H9 (cell line): ENCODE measurements at regions not wholly inside any gene's neighbourhood (a gene's known extent, or its start where the extent isn't known, plus 50 kb on each side); places are given as distances from the start of the nearest gene placed in this dataset.

ENCODE experiments used
- DNase-seq: peaks from one replicate; pipeline ENCODE4 v3.0.0-alpha.2; 2017
- H2AFZ ChIP-seq: one replicate; pipeline ENCODE4 v1.6.1; 2013; ENCODE audit warnings: mild to moderate bottlenecking, low read length, control low read depth, moderate library complexity
- H2AK5ac ChIP-seq: 2 replicates; pipeline ENCODE4 v1.6.1; 2013; ENCODE audit warnings: low read length, control low read depth, mixed read lengths; ENCODE audit not compliant: insufficient read length
- H2BK120ac ChIP-seq: one replicate; pipeline ENCODE4 v1.6.1; 2013; ENCODE audit warnings: low read depth, mild to moderate bottlenecking, low read length, control low read depth, inconsistent platforms; ENCODE audit not compliant: poor library complexity, severe bottlenecking
- H2BK12ac ChIP-seq: 2 replicates; pipeline ENCODE4 v1.6.1; 2013; ENCODE audit warnings: low read length, control low read depth, mixed read lengths, low read depth; ENCODE audit not compliant: insufficient read length
- H2BK15ac ChIP-seq: 2 replicates; pipeline ENCODE4 v1.6.1; 2013; ENCODE audit warnings: low read depth, low read length, control low read depth
- H2BK20ac ChIP-seq: one replicate; pipeline ENCODE4 v1.6.1; 2013; ENCODE audit warnings: low read depth, mild to moderate bottlenecking, low read length, control low read depth, inconsistent platforms; ENCODE audit not compliant: poor library complexity, severe bottlenecking
- H2BK5ac ChIP-seq: 2 replicates; pipeline ENCODE4 v1.6.1; 2013; ENCODE audit warnings: low read length, control low read depth, mixed read lengths; ENCODE audit not compliant: insufficient read length
- H3K14ac ChIP-seq: 2 replicates; pipeline ENCODE4 v1.6.1; 2013; ENCODE audit warnings: low read length, control low read depth; ENCODE audit not compliant: insufficient read depth
- H3K18ac ChIP-seq: 2 replicates; pipeline ENCODE4 v1.6.1; 2013; ENCODE audit warnings: low read depth, mild to moderate bottlenecking, mixed read lengths, low read length, control low read depth; ENCODE audit not compliant: insufficient read length
- H3K23ac ChIP-seq: 2 replicates; pipeline ENCODE4 v1.6.1; 2013; ENCODE audit warnings: low read length, control low read depth, mixed read lengths, low read depth; ENCODE audit not compliant: insufficient read length
- H3K23me2 ChIP-seq: 2 replicates; pipeline ENCODE4 v1.6.1; 2013; ENCODE audit warnings: low read depth, mild to moderate bottlenecking, mixed read lengths, low read length, control low read depth; ENCODE audit not compliant: insufficient read length, poor library complexity, severe bottlenecking
- H3K27ac ChIP-seq: 2 replicates; pipeline ENCODE4 v1.5.1; 2013; ENCODE audit warnings: low read length, control low read depth, mixed read lengths, low read depth; ENCODE audit not compliant: insufficient read length
- H3K27me3 ChIP-seq: 2 replicates; pipeline ENCODE4 v1.6.1; 2013; ENCODE audit warnings: low read length, control low read depth, inconsistent platforms; ENCODE audit not compliant: insufficient read depth
- H3K4ac ChIP-seq: 2 replicates; pipeline ENCODE4 v1.6.1; 2013; ENCODE audit warnings: low read depth, mild to moderate bottlenecking, control low read depth, inconsistent platforms, low read length, moderate library complexity
- H3K4me1 ChIP-seq: 2 replicates; pipeline ENCODE4 v1.6.1; 2013; ENCODE audit warnings: low read length, control low read depth, inconsistent platforms; ENCODE audit not compliant: insufficient read depth
- H3K4me2 ChIP-seq: 2 replicates; pipeline ENCODE4 v1.6.1; 2013; ENCODE audit warnings: low read length, control low read depth, mixed read lengths; ENCODE audit not compliant: insufficient read length, insufficient read depth
- H3K56ac ChIP-seq: 2 replicates; pipeline ENCODE4 v1.6.1; 2013; ENCODE audit warnings: low read depth, mild to moderate bottlenecking, mixed read lengths, low read length, control low read depth; ENCODE audit not compliant: insufficient read length
- H3K79me1 ChIP-seq: 2 replicates; pipeline ENCODE4 v1.6.1; 2013; ENCODE audit warnings: low read depth, mild to moderate bottlenecking, moderate library complexity, low read length, control low read depth, inconsistent platforms; ENCODE audit not compliant: insufficient read depth, poor library complexity, severe bottlenecking
- H3K79me2 ChIP-seq: 2 replicates; pipeline ENCODE4 v1.6.1; 2013; ENCODE audit warnings: low read length, control low read depth, inconsistent platforms; ENCODE audit not compliant: insufficient read depth
- H3K9ac ChIP-seq: 2 replicates; pipeline ENCODE4 v1.6.1; 2013; ENCODE audit warnings: low read length, control low read depth, mixed read lengths; ENCODE audit not compliant: insufficient read length; ENCODE audit errors: extremely low read depth
- H3K9me3 ChIP-seq: one replicate; pipeline ENCODE4 v1.6.1; 2013; ENCODE audit warnings: low read depth, low read length, inconsistent platforms; ENCODE audit not compliant: control insufficient read depth
- H3T11ph ChIP-seq: one replicate; pipeline ENCODE4 v1.6.1; 2013; ENCODE audit warnings: mild to moderate bottlenecking, low read length, control low read depth, inconsistent platforms
- H4K20me1 ChIP-seq: one replicate; pipeline ENCODE4 v1.6.1; 2013; ENCODE audit not compliant: control insufficient read depth, insufficient read length, insufficient read depth
- H4K5ac ChIP-seq: 2 replicates; pipeline ENCODE4 v1.6.1; 2013; ENCODE audit warnings: low read depth, mild to moderate bottlenecking, mixed read lengths, low read length, control low read depth; ENCODE audit not compliant: insufficient read length
- H4K8ac ChIP-seq: replicated peaks from 2 replicates; pipeline ENCODE4 v1.6.1; 2013; ENCODE audit warnings: low read length, control low read depth, mixed read lengths, low read depth; ENCODE audit not compliant: insufficient read length
- H4K91ac ChIP-seq: 2 replicates; pipeline ENCODE4 v1.6.1; 2013; ENCODE audit warnings: low read depth, mild to moderate bottlenecking, moderate library complexity, mixed read lengths, low read length, control low read depth; ENCODE audit not compliant: insufficient read length
- H3K27ac Mint-ChIP-seq, 3 experiments: 2 replicates in 2 of 3; 3 replicates in 1 of 3; pipeline ENCODE4 v1.8.0; 2020 to 2021; ENCODE audit warnings: mixed read lengths in 3 of 3, mild to moderate bottlenecking in 1 of 3, moderate library complexity in 1 of 3
- H3K27me3 Mint-ChIP-seq: 2 replicates; pipeline ENCODE4 v1.8.0; 2021; ENCODE audit warnings: low read depth, mild to moderate bottlenecking, moderate library complexity, mixed read lengths
- H3K36me3 Mint-ChIP-seq, 3 experiments: 2 replicates in 2 of 3; 3 replicates in 1 of 3; pipeline ENCODE4 v1.8.0; 2020 to 2021; ENCODE audit warnings: low read depth in 3 of 3, mixed read lengths in 3 of 3; ENCODE audit not compliant: insufficient read depth in 1 of 3
- H3K4me1 Mint-ChIP-seq, 2 experiments: 2 replicates each; pipeline ENCODE4 v1.8.0; 2020; ENCODE audit warnings: mixed read lengths in 2 of 2
- H3K4me3 Mint-ChIP-seq, 2 experiments: 2 replicates in 1 of 2; 3 replicates in 1 of 2; pipeline ENCODE4 v1.8.0; 2020 to 2021; ENCODE audit warnings: mild to moderate bottlenecking in 2 of 2, mixed read lengths in 2 of 2, moderate library complexity in 1 of 2
- H3K9me3 Mint-ChIP-seq, 2 experiments: 2 replicates in 1 of 2; 3 replicates in 1 of 2; pipeline ENCODE4 v1.8.0; 2020; ENCODE audit warnings: mild to moderate bottlenecking in 2 of 2, mixed read lengths in 2 of 2, moderate library complexity in 1 of 2
- WGBS: extraction: QIAGEN DNeasy Blood & Tissue Kit; methylation state at CpG from one replicate; pipeline ENCODE4 v1.1.7; 2013; ENCODE audit warnings: missing lambda C conversion rate, low lambda C conversion rate, mixed read lengths; ENCODE audit not compliant: insufficient read length; ENCODE audit errors: extremely low coverage; 5-methylcytosine and 5-hydroxymethylcytosine counted together
- TF ChIP-seq, protein P1 (sequence below): fragments of 200-600 bp; sonication (generic); conservative IDR thresholded peaks from 3 replicates; pipeline ENCODE4 v1.8.0; 2021; ENCODE audit warnings: antibody characterized with exemption, mild to moderate bottlenecking

DNA sequence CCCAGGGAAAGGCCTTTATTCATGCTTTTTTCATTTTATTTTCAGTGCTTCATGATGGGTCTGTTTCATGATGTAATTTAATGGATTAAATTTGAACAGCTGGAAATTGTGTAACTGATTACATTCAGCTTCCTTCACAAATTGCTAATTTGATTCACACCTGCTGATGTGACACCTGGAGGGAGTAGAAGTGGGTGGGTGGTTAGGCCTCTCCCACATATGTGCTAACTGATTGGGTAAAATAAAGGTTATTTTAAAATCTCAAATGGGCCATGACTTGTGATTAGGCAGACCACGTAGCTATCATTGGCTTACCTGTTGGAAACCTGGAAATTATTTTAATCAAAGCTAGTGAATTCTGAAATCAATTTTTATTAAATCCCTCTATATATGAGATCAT is 142.1 kb downstream of the GXYLT1 start:
- H3K79me2 ChIP-seq, result no peaks in the 10 kb centered on the region
- H2BK120ac ChIP-seq, result no peak overlapping the region
- no peak overlapping the region for H2BK20ac ChIP-seq
- H3K23ac ChIP-seq, result no peak overlapping the region
- H4K91ac ChIP-seq, result no peak overlapping the region
- no peak overlapping the region for H3K56ac ChIP-seq
- no peaks in the 10 kb centered on the region for H3K4me1 ChIP-seq
- H3K27me3 Mint-ChIP-seq, result no peaks in the 10 kb centered on the region
- DNase-seq, result no peak
- H3K9me3 ChIP-seq, result no peaks in the 10 kb centered on the region
- no peaks in the 10 kb centered on the region for H3K9me3 Mint-ChIP-seq
- no peak overlapping the region for H2AK5ac ChIP-seq
- H4K5ac ChIP-seq, result no peak overlapping the region
- no peaks in the 10 kb centered on the region for H3K79me1 ChIP-seq
- H3K27me3 ChIP-seq, result no peaks in the 10 kb centered on the region
- H3K27ac Mint-ChIP-seq, result no peak overlapping the region; a peak in 1 of 7 replicates
- H3K23me2 ChIP-seq, result no peaks in the 10 kb centered on the region
- no peaks in the 10 kb centered on the region for H4K20me1 ChIP-seq
- H3K14ac ChIP-seq, result no peak overlapping the region
- no peak overlapping the region for H2AFZ ChIP-seq
- no peak overlapping the region for H2BK12ac ChIP-seq
- H3K4me1 Mint-ChIP-seq, result peaks cover 9 to 12% of the 10 kb centered on the region in 2 experiments; a peak in 3 of 4 replicates
- H3K18ac ChIP-seq, result no peak overlapping the region
- H2BK15ac ChIP-seq, result no peak overlapping the region
- H2BK5ac ChIP-seq, result no peak overlapping the region
- H3K4me3 Mint-ChIP-seq, result no peak overlapping the region
- TF ChIP-seq, protein P1, sequence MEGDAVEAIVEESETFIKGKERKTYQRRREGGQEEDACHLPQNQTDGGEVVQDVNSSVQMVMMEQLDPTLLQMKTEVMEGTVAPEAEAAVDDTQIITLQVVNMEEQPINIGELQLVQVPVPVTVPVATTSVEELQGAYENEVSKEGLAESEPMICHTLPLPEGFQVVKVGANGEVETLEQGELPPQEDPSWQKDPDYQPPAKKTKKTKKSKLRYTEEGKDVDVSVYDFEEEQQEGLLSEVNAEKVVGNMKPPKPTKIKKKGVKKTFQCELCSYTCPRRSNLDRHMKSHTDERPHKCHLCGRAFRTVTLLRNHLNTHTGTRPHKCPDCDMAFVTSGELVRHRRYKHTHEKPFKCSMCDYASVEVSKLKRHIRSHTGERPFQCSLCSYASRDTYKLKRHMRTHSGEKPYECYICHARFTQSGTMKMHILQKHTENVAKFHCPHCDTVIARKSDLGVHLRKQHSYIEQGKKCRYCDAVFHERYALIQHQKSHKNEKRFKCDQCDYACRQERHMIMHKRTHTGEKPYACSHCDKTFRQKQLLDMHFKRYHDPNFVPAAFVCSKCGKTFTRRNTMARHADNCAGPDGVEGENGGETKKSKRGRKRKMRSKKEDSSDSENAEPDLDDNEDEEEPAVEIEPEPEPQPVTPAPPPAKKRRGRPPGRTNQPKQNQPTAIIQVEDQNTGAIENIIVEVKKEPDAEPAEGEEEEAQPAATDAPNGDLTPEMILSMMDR, result no peak
- H4K8ac ChIP-seq, result no peak overlapping the region
- H3K4me2 ChIP-seq, result no peak overlapping the region
- H3K27ac ChIP-seq, result no peak overlapping the region
- no peak overlapping the region for H3K4ac ChIP-seq
- no peak overlapping the region for H3K9ac ChIP-seq
- H3K36me3 Mint-ChIP-seq, result no peaks in the 10 kb centered on the region
- no CpG with 5 or more reads among the region's 1 CpG for WGBS
- no peak overlapping the region for H3T11ph ChIP-seq
